SK-N-MC (cell line): ENCODE measurements at regions not wholly inside any gene's neighbourhood (a gene's known extent, or its start where the extent isn't known, plus 50 kb on each side); places are given as distances from the start of the nearest gene placed in this dataset.

Experiments used
- DNase-seq: peaks from one replicate; pipeline ENCODE4 v3.0.0-alpha.2; 2011; ENCODE audit warnings: low read depth, low spot score
- H3K27ac ChIP-seq: fragments of 200-600 bp; sonication (generic); 2 replicates; pipeline ENCODE4 v1.5.1; 2016; ENCODE audit warnings: mixed run types
- H3K36me3 ChIP-seq: fragments of 200-600 bp; sonication (generic); 2 replicates; pipeline ENCODE4 v1.6.1; 2017; ENCODE audit warnings: antibody characterized with exemption, low read length, mixed read lengths; ENCODE audit not compliant: insufficient read depth
- H3K4me3 ChIP-seq: fragments of 200-600 bp; sonication (generic); 2 replicates; pipeline ENCODE4 v1.5.1; 2016
- H3K9ac ChIP-seq: fragments of 200-600 bp; sonication (generic); 2 replicates; pipeline ENCODE4 v1.8.0; 2017; ENCODE audit warnings: mixed run types, mixed read lengths; ENCODE audit not compliant: insufficient read length
- H3K9me3 ChIP-seq: fragments of 200-600 bp; sonication (generic); 2 replicates; pipeline ENCODE4 v1.6.1; 2017; ENCODE audit warnings: low read depth, mild to moderate bottlenecking, antibody characterized with exemption, low read length, moderate library complexity, mixed read lengths
- EZH2 ChIP-seq: fragments of 200-600 bp; sonication (generic); IDR thresholded peaks from one replicate; pipeline ENCODE4 v1.6.1; 2017; ENCODE audit warnings: antibody characterized with exemption
- FOXP2 ChIP-seq: optimal IDR thresholded peaks from 2 replicates; pipeline ENCODE3; 2011; ENCODE audit warnings: mild to moderate bottlenecking, moderate library complexity; ENCODE audit not compliant: insufficient read depth; ENCODE audit errors: extremely low read length, control extremely low read depth
- POLR2AphosphoS5 ChIP-seq: IDR thresholded peaks from 2 replicates; pipeline ENCODE4 v1.6.1; 2012; ENCODE audit warnings: mild to moderate bottlenecking, low read depth, low read length, borderline replicate concordance

- no peak for DNase-seq
- H3K9me3 ChIP-seq, result no peaks in the 10 kb centered on the region
- TF ChIP-seq EZH2 (no peak), FOXP2 (no peak), POLR2AphosphoS5 (no peak)
- H3K27ac ChIP-seq, result no peak overlapping the region
- H3K9ac ChIP-seq, result no peak overlapping the region
- H3K4me3 ChIP-seq, result no peak overlapping the region
- H3K36me3 ChIP-seq, result no peaks in the 10 kb centered on the region
Observed at GRCh38 chr6:44034391-44034861, 92.8 kb downstream of the MRPL14 start.

- no peaks in the 10 kb centered on the region for H3K9me3 ChIP-seq
- H3K36me3 ChIP-seq, result no peaks in the 10 kb centered on the region
- no peak overlapping the region for H3K4me3 ChIP-seq
- no peak overlapping the region for H3K27ac ChIP-seq
- no peak for DNase-seq
- no peak for TF ChIP-seq POLR2AphosphoS5
- no peak for TF ChIP-seq FOXP2
- no peak for TF ChIP-seq EZH2
- H3K9ac ChIP-seq, result no peak overlapping the region
Observed at GRCh38 chr6:44030812-44031454, 96.3 kb downstream of the MRPL14 start.

- Histone ChIP-seq H3K4me3 (no peak overlapping the region), H3K9me3 (no peaks in the 10 kb centered on the region), H3K27ac (peak overlapping the region; percentile 84), H3K9ac (no peak overlapping the region), H3K36me3 (no peaks in the 10 kb centered on the region)
- no peak; the same call in 1 of the 2 replicates for TF ChIP-seq POLR2AphosphoS5
- TF ChIP-seq FOXP2, result peak; percentile 57
- TF ChIP-seq EZH2, result no peak
- DNase-seq, result no peak
Observed at GRCh38 chr6:44029444-44030185, 97.6 kb downstream of the MRPL14 start.

- Histone ChIP-seq H3K9ac (no peak overlapping the region), H3K9me3 (no peaks in the 10 kb centered on the region), H3K27ac (peak overlapping the region; percentile 84), H3K36me3 (no peaks in the 10 kb centered on the region), H3K4me3 (no peak overlapping the region)
- no peak for DNase-seq
- TF ChIP-seq EZH2, result no peak
- no peak for TF ChIP-seq FOXP2
- no peak for TF ChIP-seq POLR2AphosphoS5
Observed at GRCh38 chr6:44028789-44029310, 98.4 kb downstream of the MRPL14 start.

- Histone ChIP-seq H3K4me3 (peak overlapping the region; percentile 5; the same call in 1 of the 2 replicates), H3K9me3 (no peaks in the 10 kb centered on the region), H3K36me3 (no peaks in the 10 kb centered on the region), H3K9ac (no peak overlapping the region), H3K27ac (no peak overlapping the region; the same call in 1 of the 2 replicates)
- TF ChIP-seq FOXP2 (no peak), EZH2 (no peak), POLR2AphosphoS5 (peak; percentile 36; the same call in 1 of the 2 replicates)
- DNase-seq, result no peak
Observed at GRCh38 chr6:44025226-44025625, 102.0 kb downstream of the MRPL14 start.

DNA sequence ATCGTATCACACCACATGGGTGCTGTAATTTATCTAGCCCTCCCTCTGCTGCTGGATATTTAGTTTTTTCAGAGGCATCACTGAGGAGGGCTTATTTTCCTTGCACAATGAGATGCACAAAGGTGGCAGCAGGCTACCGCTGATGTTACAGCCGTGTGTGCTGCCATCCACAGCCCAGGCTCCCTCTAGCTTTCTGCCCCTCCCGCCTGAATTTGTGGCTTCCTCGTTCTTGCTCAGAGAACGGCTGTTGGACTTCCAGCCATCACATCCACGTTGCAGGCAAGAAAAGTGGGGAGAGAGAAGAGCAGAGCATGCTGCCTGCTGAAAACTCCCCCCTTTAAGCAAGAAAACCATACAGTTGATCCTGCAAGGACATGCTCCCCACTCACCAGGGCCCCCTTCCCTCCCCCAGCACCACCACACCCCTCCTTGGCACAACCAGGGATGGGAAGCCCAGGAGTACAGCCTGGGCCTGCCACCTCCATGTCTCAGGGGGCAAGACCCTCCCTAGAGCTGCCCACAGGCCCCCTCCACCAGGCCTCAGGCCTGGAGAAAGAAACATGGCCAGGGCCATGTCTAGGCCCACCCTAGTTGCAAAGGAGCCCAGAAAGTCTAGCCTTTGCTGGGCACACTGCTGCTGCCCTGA, 102.6 kb downstream of the MRPL14 start:
- H3K4me3 ChIP-seq, result peak overlapping the region; percentile 5; the same call in 1 of the 2 replicates
- no peaks in the 10 kb centered on the region for H3K36me3 ChIP-seq
- no peak overlapping the region; the same call in 1 of the 2 replicates for H3K27ac ChIP-seq
- TF ChIP-seq FOXP2 (no peak), POLR2AphosphoS5 (no peak), EZH2 (no peak)
- DNase-seq, result no peak
- H3K9me3 ChIP-seq, result no peaks in the 10 kb centered on the region
- no peak overlapping the region for H3K9ac ChIP-seq

DNA sequence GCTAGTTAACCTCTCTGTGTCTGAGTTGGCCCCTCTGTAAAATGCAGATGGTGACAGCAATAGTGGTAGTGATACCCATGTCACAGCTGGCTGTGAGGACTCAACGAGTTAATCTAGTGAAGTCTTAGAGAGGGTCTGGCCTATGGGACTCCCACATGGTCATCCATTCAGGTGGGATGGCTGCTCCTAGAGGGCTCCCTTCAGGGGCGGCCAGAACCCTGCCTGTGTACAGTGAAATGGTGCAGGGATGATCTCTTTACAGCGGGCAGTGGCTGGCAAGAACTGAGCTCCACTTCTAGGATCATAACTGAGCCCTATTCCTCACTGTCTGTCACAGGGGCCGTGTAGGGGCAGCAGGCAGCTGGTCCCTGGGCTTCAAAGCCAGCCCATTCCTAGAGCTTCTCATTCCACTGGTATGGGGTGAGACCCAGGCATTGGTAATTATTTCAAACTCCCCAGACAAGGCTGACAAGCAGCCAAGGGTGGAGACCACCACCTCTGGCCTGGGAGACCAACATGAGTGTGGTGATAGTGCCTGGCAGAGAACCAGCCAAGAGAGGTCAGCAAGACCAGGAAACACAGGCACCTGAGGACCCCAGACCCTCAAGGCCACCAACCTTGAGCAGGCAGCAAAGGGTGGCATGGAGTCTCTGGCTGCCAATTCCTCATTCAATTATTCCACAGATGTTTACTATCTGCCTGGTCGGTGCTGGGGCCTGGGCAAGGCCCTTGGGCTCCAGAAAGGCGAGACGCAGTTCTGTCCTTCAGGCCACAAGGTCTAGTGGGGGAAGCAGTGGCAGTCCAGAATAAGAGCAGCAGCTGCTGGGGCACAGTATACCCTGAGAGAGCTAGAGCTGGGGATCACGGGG, 103.4 kb downstream of the MRPL14 start:
- Histone ChIP-seq H3K27ac (no peak overlapping the region), H3K9ac (no peak overlapping the region), H3K9me3 (no peaks in the 10 kb centered on the region), H3K36me3 (no peaks in the 10 kb centered on the region), H3K4me3 (no peak overlapping the region)
- TF ChIP-seq POLR2AphosphoS5 (no peak), EZH2 (no peak), FOXP2 (no peak)
- DNase-seq, result no peak
